MCF 10A (cell line): ENCODE measurements at regions not wholly inside any gene's neighbourhood (a gene's known extent, or its start where the extent isn't known, plus 50 kb on each side); places are given as distances from the start of the nearest gene placed in this dataset.

Experiments
- BruUV-seq: library from RNA; stranded (reverse); fragments of 400-500 nt; replicated peaks from 2 replicates; lab custom pipeline; 2021; lab: Mats Ljungman, UMichigan
- CTCF ChIA-PET: fragments of 300-600 bp; sonication (Branson Sonifier 250); formaldehyde crosslinking; extraction: SDS; loops from one replicate; lab custom pipeline; 2021; ENCODE audit warnings: antibody characterized with exemption, inconsistent platforms; lab: Yijun Ruan, JAX
- POLR2A ChIA-PET: fragments of 300-600, 350-650 bp; sonication (Branson Sonifier 250); formaldehyde crosslinking; extraction: SDS; loops from one replicate; lab custom pipeline; 2020; ENCODE audit warnings: antibody characterized with exemption, inconsistent platforms; lab: Yijun Ruan, JAX
- DNase-seq: peaks from one replicate; pipeline ENCODE4 v3.0.0-alpha.2; 2018; ENCODE audit not compliant: unreplicated experiment
- H3K27ac Mint-ChIP-seq: one replicate; pipeline ENCODE4 v1.8.0; 2022; ENCODE audit warnings: mild to moderate bottlenecking, low read depth, mixed read lengths; ENCODE audit not compliant: unreplicated experiment
- H3K27me3 Mint-ChIP-seq: one replicate; pipeline ENCODE4 v1.8.0; 2022; ENCODE audit warnings: mixed read lengths; ENCODE audit not compliant: insufficient read depth, unreplicated experiment
- H3K36me3 Mint-ChIP-seq: one replicate; pipeline ENCODE4 v1.8.0; 2022; ENCODE audit warnings: mild to moderate bottlenecking, moderate library complexity, mixed read lengths; ENCODE audit not compliant: insufficient read depth, unreplicated experiment
- H3K4me1 Mint-ChIP-seq: one replicate; pipeline ENCODE4 v1.8.0; 2022; ENCODE audit warnings: mixed read lengths; ENCODE audit not compliant: insufficient read depth, unreplicated experiment
- H3K4me3 Mint-ChIP-seq: one replicate; pipeline ENCODE4 v1.8.0; 2022; ENCODE audit warnings: mild to moderate bottlenecking, moderate library complexity, mixed read lengths; ENCODE audit not compliant: unreplicated experiment
- H3K9me3 Mint-ChIP-seq: one replicate; pipeline ENCODE4 v1.8.0; 2022; ENCODE audit warnings: mixed read lengths; ENCODE audit not compliant: unreplicated experiment
- intact Hi-C: fragments of 100-400 bp; cut with micrococcal nuclease; formaldehyde crosslinking; loops from 2 replicates; pipeline ENCODE4 v1.14.1; 2022
- TF ChIP-seq, protein P1 (sequence below): fragments of 200-600 bp; IDR thresholded peaks from one replicate; pipeline ENCODE4 v1.8.0; 2022; ENCODE audit warnings: antibody characterized with exemption, mild to moderate bottlenecking; ENCODE audit not compliant: unreplicated experiment

DNA sequence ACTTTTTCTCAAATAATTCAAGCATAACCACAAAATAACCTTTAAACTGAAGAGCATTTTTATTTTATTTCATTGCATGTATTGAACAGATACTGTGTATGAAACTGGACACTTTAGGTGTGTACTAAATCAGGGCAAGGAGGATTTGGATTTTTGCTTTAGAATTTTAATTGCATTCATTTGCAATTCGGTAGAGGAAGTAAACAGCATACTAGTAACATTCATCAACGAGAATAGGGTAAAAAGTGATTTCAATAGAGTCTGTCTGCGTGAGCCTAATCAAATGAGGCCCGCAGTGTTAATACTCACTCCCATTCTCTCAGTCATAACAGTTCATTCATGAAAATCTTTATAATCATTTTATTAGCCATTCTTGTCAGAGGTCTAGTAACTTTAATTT, 200.2 kb downstream of the SPRY2 start:
- intact Hi-C loops, result no loop called here
- ChIA-PET POLR2A (no interaction called here), CTCF (no interaction called here)
- TF ChIP-seq, protein P1, sequence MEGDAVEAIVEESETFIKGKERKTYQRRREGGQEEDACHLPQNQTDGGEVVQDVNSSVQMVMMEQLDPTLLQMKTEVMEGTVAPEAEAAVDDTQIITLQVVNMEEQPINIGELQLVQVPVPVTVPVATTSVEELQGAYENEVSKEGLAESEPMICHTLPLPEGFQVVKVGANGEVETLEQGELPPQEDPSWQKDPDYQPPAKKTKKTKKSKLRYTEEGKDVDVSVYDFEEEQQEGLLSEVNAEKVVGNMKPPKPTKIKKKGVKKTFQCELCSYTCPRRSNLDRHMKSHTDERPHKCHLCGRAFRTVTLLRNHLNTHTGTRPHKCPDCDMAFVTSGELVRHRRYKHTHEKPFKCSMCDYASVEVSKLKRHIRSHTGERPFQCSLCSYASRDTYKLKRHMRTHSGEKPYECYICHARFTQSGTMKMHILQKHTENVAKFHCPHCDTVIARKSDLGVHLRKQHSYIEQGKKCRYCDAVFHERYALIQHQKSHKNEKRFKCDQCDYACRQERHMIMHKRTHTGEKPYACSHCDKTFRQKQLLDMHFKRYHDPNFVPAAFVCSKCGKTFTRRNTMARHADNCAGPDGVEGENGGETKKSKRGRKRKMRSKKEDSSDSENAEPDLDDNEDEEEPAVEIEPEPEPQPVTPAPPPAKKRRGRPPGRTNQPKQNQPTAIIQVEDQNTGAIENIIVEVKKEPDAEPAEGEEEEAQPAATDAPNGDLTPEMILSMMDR, result no peak
- H3K4me1 Mint-ChIP-seq, result no peaks in the 10 kb centered on the region
- no peaks in the 10 kb centered on the region for H3K36me3 Mint-ChIP-seq
- BruUV-seq, result no TSS peak
- H3K27me3 Mint-ChIP-seq, result no peaks in the 10 kb centered on the region
- H3K9me3 Mint-ChIP-seq, result no peaks in the 10 kb centered on the region
- no peak overlapping the region for H3K4me3 Mint-ChIP-seq
- H3K27ac Mint-ChIP-seq, result no peak overlapping the region
- no peak for DNase-seq

DNA sequence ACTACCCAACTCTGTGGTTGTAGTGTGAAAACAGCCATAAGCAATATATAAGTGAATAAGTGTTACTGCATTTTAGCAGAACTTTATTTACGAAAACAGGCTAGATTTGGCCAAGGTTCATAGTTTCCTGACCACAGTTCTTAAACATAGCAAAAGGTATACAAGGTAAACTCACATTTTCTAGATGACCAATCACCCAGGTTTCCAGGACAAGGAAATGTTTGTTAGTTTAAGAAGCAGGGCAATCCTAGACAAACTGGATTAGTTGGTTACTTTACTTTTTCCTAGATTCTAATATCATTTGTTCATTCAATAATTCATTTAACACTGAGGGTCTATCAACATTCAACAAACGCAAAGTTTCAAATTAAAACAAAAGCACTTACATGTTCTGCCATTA, 201.7 kb downstream of the SPRY2 start:
- Mint-ChIP-seq H3K4me3 (no peak overlapping the region), H3K36me3 (no peaks in the 10 kb centered on the region), H3K4me1 (no peaks in the 10 kb centered on the region), H3K9me3 (no peaks in the 10 kb centered on the region), H3K27me3 (no peaks in the 10 kb centered on the region), H3K27ac (no peak overlapping the region)
- no peak for DNase-seq
- POLR2A ChIA-PET, result no interaction called here
- CTCF ChIA-PET, result no interaction called here
- intact Hi-C loops, result loop anchor here (10.0 kb wide), 1 partner anchor 504 kb away; no protein-coding TSS in a partner anchor
- TF ChIP-seq, protein P1, result no peak
- BruUV-seq, result no TSS peak

DNA sequence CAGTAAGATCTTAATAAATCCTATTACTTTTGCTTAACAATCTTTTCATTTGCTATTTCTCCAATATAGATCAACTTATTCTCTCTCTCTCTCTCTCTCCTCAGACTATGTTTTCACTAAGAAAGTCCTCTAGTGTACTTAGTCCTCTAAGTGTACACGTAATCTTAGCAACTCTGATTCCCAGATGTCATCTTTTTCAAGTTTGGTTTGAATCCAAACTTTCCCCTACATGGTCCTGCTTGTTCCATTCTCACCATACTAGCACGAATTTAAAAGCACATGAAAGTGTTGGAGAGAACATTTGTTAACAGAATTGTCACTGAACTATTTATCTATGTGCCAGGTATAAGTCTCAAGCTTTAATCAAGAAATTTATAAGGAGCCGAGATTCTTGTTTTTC, 202.9 kb downstream of the SPRY2 start:
- H3K4me1 Mint-ChIP-seq, result peaks cover 8% of the 10 kb centered on the region
- intact Hi-C loops, result loop anchor here (10.0 kb wide), 1 partner anchor 503 kb away; no protein-coding TSS in a partner anchor
- TF ChIP-seq, protein P1, result no peak
- BruUV-seq, result no TSS peak
- no peaks in the 10 kb centered on the region for H3K9me3 Mint-ChIP-seq
- no peak for DNase-seq
- H3K4me3 Mint-ChIP-seq, result no peak overlapping the region
- no peaks in the 10 kb centered on the region for H3K36me3 Mint-ChIP-seq
- POLR2A ChIA-PET, result no interaction called here
- H3K27ac Mint-ChIP-seq, result no peak overlapping the region
- H3K27me3 Mint-ChIP-seq, result no peaks in the 10 kb centered on the region
- CTCF ChIA-PET, result no interaction called here

DNA sequence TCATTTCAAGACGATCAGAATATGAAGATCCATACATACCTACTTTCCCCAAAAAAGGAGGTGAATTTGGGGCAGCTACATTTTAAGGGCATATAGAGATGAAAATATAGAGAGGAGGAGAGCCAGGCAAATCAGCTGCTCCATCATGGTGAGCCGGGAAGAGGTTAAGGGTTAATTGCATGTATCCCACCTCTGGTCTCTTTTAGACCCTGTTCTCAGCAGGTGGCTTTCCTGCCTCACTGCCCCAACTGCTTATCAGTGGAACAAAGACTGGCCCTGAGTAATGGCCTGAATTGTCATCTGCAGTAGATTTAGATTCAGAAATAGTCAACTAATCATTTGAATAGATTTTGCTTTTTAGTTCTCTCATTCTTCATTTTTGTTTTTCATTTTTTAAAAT, 206.6 kb downstream of the SPRY2 start:
- intact Hi-C loops, result loop anchor here (5.0 to 10.0 kb wide), 3 partner anchors 97 to 500 kb away; partner anchors contain the start of gene SPRY2
- Mint-ChIP-seq H3K27ac (no peak overlapping the region), H3K9me3 (no peaks in the 10 kb centered on the region), H3K27me3 (no peaks in the 10 kb centered on the region), H3K36me3 (no peaks in the 10 kb centered on the region), H3K4me1 (peaks cover 23% of the 10 kb centered on the region), H3K4me3 (no peak overlapping the region)
- no peak for DNase-seq
- TF ChIP-seq, protein P1, result no peak
- ChIA-PET POLR2A (interaction anchor here (0.6 kb wide), 1 partner anchor 10 kb away, joined by 3 read pairs; no protein-coding TSS in a partner anchor), CTCF (interaction anchor here (0.6 to 0.9 kb wide), 2 partner anchors 219 to 369 kb away, joined by 3 read pairs; no protein-coding TSS in a partner anchor)
- BruUV-seq, result no TSS peak
